ENCODE measurements at regions not wholly inside any gene's neighbourhood (a gene's known extent, or its start where the extent isn't known, plus 50 kb on each side); places are given as distances from the start of the nearest gene placed in this dataset.
"Not testable (repeated sequence)": the region's sequence is repeated elsewhere in the genome, so short reads cannot be mapped to it uniquely, and the experiment has no call there.

GRCh38 chr5:167294882-167295680 is 996.4 kb upstream of the WWC1 start:
- no peak for DNase-seq

- no peak for DNase-seq
Observed at GRCh38 chr5:167295681-167296005, 995.8 kb upstream of the WWC1 start.

GRCh38 chr5:167296066-167296465 is 995.4 kb upstream of the WWC1 start:
- no peak for DNase-seq

GRCh38 chr5:167296661-167297060 is 994.8 kb upstream of the WWC1 start:
- DNase-seq, result no peak

- not testable (repeated sequence) for DNase-seq
Observed at GRCh38 chr5:167299861-167300260, 991.6 kb upstream of the WWC1 start.

- no peak for DNase-seq
Observed at GRCh38 chr5:167303582-167303981, 987.9 kb upstream of the WWC1 start.

GRCh38 chr5:167304834-167305469 is 986.5 kb upstream of the WWC1 start:
- DNase-seq, result no peak

- DNase-seq, result no peak
Observed at GRCh38 chr5:167305591-167306213, 985.7 kb upstream of the WWC1 start.

GRCh38 chr5:167307042-167307441 is 984.4 kb upstream of the WWC1 start:
- DNase-seq, result no peak

- no peak for DNase-seq
Observed at GRCh38 chr5:167308466-167308865, 983.0 kb upstream of the WWC1 start.

- no peak for DNase-seq
Observed at GRCh38 chr5:167309941-167310517, 981.4 kb upstream of the WWC1 start.

- DNase-seq, result no peak
Observed at GRCh38 chr5:167311340-167311739, 980.1 kb upstream of the WWC1 start.

GRCh38 chr5:167312225-167312624 is 979.2 kb upstream of the WWC1 start:
- DNase-seq, result no peak

- no peak for DNase-seq
Observed at GRCh38 chr5:167315762-167316161, 975.7 kb upstream of the WWC1 start.

GRCh38 chr5:167317884-167318283 is 973.6 kb upstream of the WWC1 start:
- no peak for DNase-seq

- no peak for DNase-seq
Observed at GRCh38 chr5:167319243-167319642, 972.2 kb upstream of the WWC1 start.

GRCh38 chr5:167320019-167320418 is 971.4 kb upstream of the WWC1 start:
- no peak for DNase-seq

GRCh38 chr5:167332309-167332708 is 959.1 kb upstream of the WWC1 start:
- DNase-seq, result no peak

GRCh38 chr5:167336161-167336560 is 955.3 kb upstream of the WWC1 start:
- no peak for DNase-seq

- DNase-seq, result no peak
Observed at GRCh38 chr5:167339205-167339604, 952.2 kb upstream of the WWC1 start.

- no peak for DNase-seq
Observed at GRCh38 chr5:167346461-167346860, 945.0 kb upstream of the WWC1 start.

GRCh38 chr5:167348251-167348926 is 943.1 kb upstream of the WWC1 start:
- no peak for DNase-seq

- DNase-seq, result no peak
Observed at GRCh38 chr5:167348980-167349379, 942.5 kb upstream of the WWC1 start.
